Activated T-cell treated with anti-CD3 and anti-CD28 coated beads for 1 hour (primary cell): ENCODE measurements at regions not wholly inside any gene's neighbourhood (a gene's known extent, or its start where the extent isn't known, plus 50 kb on each side); places are given as distances from the start of the nearest gene placed in this dataset.
"Not testable (repeated sequence)": the region's sequence is repeated elsewhere in the genome, so short reads cannot be mapped to it uniquely, and the experiment has no call there.

Source experiments
- DNase-seq: peaks from one replicate; pipeline ENCODE4 v3.0.0-alpha.2; 2020; ENCODE audit warnings: low read depth

DNA sequence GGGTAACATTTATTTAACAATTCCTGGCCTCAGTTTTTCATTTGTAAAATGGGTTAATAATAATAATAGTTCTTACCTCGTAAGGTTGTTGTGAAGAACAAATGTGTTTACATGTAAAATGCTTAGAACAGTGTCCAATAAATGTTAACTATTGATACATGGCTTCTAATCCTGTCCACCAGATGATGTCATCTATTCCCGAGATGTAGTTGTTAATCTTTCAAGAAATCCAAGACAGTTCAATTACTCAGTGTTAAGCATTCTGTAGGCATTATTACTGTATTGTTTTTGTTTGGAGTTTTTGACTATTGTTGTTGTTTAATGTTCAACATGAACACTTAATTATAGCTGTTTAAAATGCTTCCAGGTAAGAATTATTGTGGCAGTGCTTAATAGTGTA is 131.0 kb upstream of the FNDC3A start:
- no peak for DNase-seq

DNA sequence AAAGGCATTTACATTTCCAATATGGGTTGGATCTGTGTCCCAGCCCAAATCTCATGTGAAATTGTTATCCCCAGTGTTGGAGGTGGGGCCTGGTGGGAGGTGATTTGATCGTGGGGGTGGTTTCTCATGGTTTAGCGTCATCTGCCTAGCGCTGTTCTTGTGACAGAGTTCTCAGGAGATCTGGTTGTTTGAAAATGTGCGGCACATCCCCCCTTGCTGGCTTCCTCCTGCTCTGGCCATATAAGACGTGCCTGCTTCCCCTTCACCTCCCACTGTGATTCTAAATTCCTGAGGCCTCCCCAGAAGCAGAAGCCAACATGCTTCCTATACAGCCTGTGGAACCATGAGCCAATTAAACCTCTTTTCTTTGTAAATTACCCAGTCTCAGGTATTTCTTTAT is 126.2 kb upstream of the FNDC3A start:
- DNase-seq, result no peak

DNA sequence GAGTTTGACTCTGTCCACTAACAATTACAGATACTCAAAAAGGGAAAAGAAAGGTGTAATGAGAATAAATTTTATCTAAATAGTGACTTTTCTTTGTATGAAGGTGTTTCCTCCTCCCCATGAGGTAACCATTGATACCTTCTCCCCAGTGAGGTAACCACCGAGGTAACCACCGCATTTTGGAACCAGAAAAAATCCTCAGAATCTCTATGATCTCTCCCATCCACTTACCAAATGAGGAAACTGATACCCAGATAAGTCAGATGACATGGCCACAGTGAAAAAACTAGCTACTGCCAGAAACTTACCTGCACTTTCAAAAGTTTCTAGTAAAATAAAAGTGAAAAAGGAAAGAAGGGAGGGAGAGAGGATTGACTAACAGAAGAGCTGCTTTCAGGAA is 124.0 kb upstream of the FNDC3A start:
- DNase-seq, result no peak

- no peak for DNase-seq
These were observed 122.6 kb upstream of the FNDC3A start for GRCh38 chr13:48852911-48853727.

DNA sequence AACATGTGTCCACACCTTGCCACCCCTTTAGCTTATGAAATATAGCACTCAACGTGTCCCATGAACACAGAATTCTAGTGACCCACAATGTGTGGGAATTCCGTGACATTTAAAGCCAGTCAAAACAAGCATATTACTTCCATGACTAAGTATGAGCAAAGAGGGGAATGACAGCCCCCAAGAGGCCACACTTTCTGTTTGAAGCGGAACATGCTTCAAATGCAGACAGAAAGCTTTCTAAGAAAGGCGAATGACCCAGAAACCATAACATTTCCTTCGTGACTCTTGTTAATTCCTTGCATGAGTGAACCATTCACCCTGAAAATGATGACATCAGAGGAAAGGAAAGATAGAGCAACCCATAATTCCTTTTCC is 122.0 kb upstream of the FNDC3A start:
- DNase-seq, result no peak

GRCh38 chr13:48857576-48857975 is 118.1 kb upstream of the FNDC3A start:
- no peak for DNase-seq

DNA sequence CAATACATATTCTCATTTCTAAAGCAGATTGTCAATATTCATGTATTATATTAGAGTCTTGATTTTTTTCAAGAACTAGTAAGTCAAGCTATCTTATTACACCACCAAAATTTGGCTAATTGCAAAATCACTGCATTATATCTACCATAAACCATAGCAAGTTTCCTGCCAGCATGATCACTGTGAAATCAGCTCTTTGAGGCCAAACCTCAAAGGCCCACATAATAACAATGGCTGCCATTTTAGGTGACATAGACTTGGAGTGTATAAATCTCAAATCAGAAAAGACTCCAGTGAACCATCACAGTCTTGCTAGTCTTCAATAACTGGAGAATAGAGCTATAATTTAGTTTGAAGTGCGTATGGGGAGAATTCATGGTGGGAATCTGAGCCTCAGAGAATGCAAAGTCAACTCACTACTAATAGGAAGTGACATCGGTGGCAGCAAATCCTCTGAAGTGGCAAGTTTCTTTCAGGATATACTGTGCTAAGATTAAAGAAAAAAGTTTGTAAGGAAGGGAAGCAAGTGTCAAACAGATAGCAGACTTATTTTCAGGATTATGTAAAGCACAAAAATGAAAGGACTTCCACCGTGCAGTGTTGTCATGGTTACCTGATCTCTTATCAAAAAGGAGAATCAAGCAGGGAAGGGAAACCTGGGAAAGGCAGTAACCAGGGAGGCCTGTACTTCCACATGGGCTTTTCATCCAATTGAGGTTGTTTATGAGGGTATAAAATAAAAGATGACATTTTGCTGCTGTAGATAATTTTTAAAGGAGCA is 117.4 kb upstream of the FNDC3A start:
- DNase-seq, result no peak

- DNase-seq, result no peak
These were observed 116.2 kb upstream of the FNDC3A start for GRCh38 chr13:48859272-48860105.

- DNase-seq, result no peak
These were observed 115.3 kb upstream of the FNDC3A start for GRCh38 chr13:48860364-48860763.

DNA sequence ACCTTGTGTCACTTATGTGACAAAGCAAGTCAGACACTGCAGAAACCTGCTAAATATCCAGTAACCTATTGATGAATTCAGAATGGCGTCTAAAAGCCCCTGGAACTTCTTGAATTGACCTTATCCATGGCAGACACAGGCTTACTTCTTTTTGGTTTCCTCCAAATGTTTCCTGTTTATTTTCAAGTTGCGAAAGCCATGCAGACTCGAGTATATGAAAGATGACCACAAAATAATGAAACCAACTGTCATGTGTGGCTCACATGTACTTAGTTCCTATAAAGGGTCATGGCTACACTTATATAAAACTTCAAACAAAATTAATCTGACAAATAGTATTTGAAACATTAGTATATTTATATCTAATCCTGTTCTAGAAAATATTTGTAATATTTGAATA is 113.1 kb upstream of the FNDC3A start:
- no peak for DNase-seq

- no peak for DNase-seq
These were observed 111.6 kb upstream of the FNDC3A start for GRCh38 chr13:48864100-48864499.

- DNase-seq, result no peak
These were observed 109.5 kb upstream of the FNDC3A start for GRCh38 chr13:48866249-48866648.

DNA sequence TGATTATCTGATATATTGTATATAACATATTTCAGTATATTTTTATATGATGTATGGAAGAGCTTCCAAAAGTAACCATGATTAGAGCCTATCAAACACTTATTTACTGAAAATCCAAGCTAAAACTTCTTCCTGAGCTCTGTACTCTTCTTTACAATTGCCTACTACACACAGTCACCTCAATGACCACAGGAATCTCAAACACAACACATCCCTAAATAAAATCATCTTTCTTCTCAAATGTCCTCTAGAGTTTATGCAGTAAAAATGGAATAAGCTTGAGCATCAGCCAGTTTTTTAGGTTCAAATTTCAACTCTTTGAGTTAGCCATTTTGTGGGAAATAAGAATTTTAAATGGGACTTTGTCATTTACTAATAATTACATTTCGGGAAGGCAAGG is 102.6 kb upstream of the FNDC3A start:
- no peak for DNase-seq

DNA sequence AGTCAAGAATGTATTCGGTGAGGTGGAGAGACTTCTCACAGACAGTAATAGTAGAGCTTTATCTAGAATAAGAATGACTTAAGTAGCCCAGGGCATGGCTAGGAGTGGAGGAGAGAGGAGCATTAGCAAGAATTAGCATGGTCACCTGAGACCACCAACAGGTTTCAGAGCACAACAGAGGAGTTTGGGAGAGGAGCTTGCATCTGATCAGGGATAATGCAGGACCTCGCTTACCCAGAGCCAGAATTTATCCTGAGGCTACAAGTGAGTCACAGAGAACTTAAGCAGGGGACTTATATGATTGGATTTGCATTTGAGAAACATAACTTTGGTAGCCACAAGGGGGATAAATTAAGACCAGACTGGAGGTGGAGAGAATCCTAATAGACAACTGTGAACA is 102.1 kb upstream of the FNDC3A start:
- no peak for DNase-seq

GRCh38 chr13:48874165-48874564 is 101.5 kb upstream of the FNDC3A start:
- no peak for DNase-seq

DNA sequence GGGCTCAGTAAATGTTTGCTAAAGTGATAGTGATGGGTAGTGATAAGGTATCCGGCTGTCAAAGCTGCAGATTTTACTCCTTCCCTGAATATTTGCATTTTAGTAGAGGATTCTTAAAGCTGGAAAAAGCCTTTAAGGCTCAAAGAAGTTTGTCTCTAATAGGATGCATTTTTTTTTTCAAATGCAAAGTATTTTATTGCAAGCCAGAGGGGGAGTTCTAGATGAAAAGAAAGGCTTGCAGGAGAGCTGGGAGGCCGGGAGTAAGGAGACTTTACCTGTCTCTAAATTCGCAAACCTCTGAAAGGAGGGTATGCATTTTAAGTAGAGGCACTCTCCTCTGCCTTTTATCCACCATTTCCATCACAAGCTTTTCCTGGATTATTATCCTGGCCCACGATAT is 100.7 kb upstream of the FNDC3A start:
- no peak for DNase-seq

DNA sequence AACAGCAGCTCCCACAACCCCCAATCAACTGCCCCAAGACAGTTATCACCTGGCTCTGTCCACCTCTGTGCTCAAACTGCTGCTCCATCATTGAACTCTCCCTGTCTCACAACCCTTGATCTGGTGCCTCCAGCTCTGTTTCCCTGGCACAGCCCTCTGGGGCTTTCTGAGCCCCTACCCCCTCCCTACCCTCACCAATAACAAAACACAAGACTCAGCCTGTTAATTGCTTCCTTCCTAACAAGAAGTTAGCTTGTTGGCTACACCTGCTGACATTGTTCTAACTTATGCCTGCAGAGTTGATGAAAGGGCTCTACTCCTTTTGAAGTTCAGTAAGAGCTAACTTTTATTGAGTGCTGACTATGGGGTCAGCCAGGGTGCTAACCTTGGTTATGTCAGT is 99.4 kb upstream of the FNDC3A start:
- no peak for DNase-seq

- DNase-seq, result no peak
These were observed 96.3 kb upstream of the FNDC3A start for GRCh38 chr13:48879432-48879831.

- no peak for DNase-seq
These were observed 95.9 kb upstream of the FNDC3A start for GRCh38 chr13:48879854-48880253.

DNA sequence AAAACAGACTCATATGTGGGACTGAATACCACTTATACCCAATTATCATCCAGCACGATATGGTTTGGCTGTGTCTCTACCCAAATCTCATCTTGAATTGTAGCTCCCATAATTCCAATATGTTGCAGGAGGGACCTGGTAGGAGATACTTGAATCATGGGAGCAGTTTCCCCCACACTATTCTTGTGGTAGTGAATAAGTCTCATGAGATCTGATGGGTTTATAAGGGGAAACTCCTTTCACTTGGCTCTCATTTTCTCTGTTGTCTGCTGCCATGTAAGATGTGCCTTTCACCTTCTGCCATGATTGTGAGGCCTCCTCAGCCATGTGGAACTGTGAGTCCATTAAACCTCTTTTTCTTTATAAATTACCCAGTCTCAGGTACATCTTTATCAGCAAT is 91.9 kb upstream of the FNDC3A start:
- not testable (repeated sequence) for DNase-seq

GRCh38 chr13:48885027-48885395 is 90.7 kb upstream of the FNDC3A start:
- no peak for DNase-seq

DNA sequence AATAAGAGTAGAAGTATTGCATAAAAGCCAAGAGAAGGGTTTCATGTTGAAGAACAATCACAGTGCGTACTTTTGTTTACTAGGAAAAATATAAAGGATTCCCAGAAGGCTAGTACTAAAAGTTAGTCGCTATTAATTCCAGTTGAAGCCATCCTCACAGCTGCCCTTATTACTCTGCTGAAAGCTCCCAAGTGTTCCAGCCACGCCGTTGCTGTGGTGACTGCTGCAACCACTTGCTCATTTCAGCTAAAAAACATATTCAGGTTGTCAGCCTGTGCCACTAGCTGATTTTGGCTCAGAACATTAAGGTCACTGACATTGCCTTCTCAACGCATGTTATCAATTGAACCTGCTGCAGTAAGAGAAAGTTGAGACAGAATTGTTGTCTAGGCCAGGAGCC is 87.1 kb upstream of the FNDC3A start:
- no peak for DNase-seq

GRCh38 chr13:48890391-48890790 is 85.3 kb upstream of the FNDC3A start:
- no peak for DNase-seq
